ENCODE measurements at regions not wholly inside any gene's neighbourhood (a gene's known extent, or its start where the extent isn't known, plus 50 kb on each side); places are given as distances from the start of the nearest gene placed in this dataset.

- no peak for TF ChIP-seq ZFX (IDR thresholded peaks at IDR 0.05)
- TF ChIP-seq CTCF (conservative IDR thresholded peaks at IDR 0.05): no peak
These were observed 633.5 kb downstream of the DCDC2C start for GRCh38 chr2:4336864-4337263.

GRCh38 chr2:4338345-4338744 is 635.0 kb downstream of the DCDC2C start:
- TF ChIP-seq ZFX (IDR thresholded peaks at IDR 0.05): no peak
- no peak for TF ChIP-seq CTCF (conservative IDR thresholded peaks at IDR 0.05)
- H3K27ac ChIP-seq: no peak overlapping the region

More at GRCh38 chr2:4336864-4337263, 633.5 kb downstream of the DCDC2C start:
- H3K27ac ChIP-seq: no peak overlapping the region

- no peak overlapping the region for H3K27ac ChIP-seq
- TF ChIP-seq CTCF (conservative IDR thresholded peaks at IDR 0.05) (no peak), ZFX (IDR thresholded peaks at IDR 0.05) (no peak)
These were observed 637.2 kb downstream of the DCDC2C start for GRCh38 chr2:4340536-4340935.

GRCh38 chr2:4346628-4347027 is 643.3 kb downstream of the DCDC2C start:
- TF ChIP-seq CTCF (conservative IDR thresholded peaks at IDR 0.05) (no peak), ZFX (IDR thresholded peaks at IDR 0.05) (no peak)

GRCh38 chr2:4353668-4354067 is 650.3 kb downstream of the DCDC2C start:
- H3K27ac ChIP-seq: no peak overlapping the region
- no peak for TF ChIP-seq CTCF (conservative IDR thresholded peaks at IDR 0.05)
- no peak for TF ChIP-seq ZFX (IDR thresholded peaks at IDR 0.05)

More at GRCh38 chr2:4346628-4347027, 643.3 kb downstream of the DCDC2C start:
- no peak overlapping the region for H3K27ac ChIP-seq

- no peak overlapping the region for H3K27ac ChIP-seq
- TF ChIP-seq CTCF (conservative IDR thresholded peaks at IDR 0.05) (no peak), ZFX (IDR thresholded peaks at IDR 0.05) (no peak)
These were observed 650.8 kb downstream of the DCDC2C start for GRCh38 chr2:4354164-4354563.

- TF ChIP-seq CTCF (conservative IDR thresholded peaks at IDR 0.05) (peak; percentile 78), ZFX (IDR thresholded peaks at IDR 0.05) (no peak)
- no peak overlapping the region for H3K27ac ChIP-seq
These were observed 651.3 kb downstream of the DCDC2C start for GRCh38 chr2:4354678-4355077.

All from C4-2B (cell line).